ENCODE measurements at regions not wholly inside any gene's neighbourhood (a gene's known extent, or its start where the extent isn't known, plus 50 kb on each side); places are given as distances from the start of the nearest gene placed in this dataset.

DNA sequence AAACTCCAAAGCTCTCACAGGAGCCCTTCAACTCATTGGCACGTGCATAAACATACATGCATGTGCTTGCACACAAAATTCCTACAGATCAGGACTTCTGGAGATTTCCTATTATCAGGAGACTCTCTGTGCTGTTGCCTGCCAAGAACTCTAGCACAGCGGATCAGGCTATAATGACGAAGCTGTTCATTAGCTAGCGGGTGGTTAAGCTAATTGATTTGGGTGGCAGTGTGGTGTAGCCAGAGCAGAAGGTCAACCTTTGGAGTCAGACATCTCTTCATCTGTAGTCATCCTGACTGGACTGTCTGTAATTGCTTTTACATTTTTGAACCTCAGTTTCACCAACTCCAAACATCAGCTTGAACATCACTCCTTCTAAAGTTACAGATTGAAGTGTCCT is 69.0 kb downstream of the KIF2B start:
- Histone ChIP-seq H3K36me3 (ENCODE audit: insufficient read depth, low read length) (no peaks in the 10 kb centered on the region), H3K79me2 (ENCODE audit: insufficient read depth, low read length) (no peaks in the 10 kb centered on the region), H3K9me3 (ENCODE audit: low read depth, low read length) (peaks cover 2% of the 10 kb centered on the region), H3K27ac (ENCODE audit: low read depth, low read length) (no peak overlapping the region), H3K4me3 (ENCODE audit: insufficient read depth, low read length) (no peak overlapping the region), H4K20me1 (ENCODE audit: insufficient read depth, low read length) (no peaks in the 10 kb centered on the region), H2AFZ (ENCODE audit: low read length) (no peak overlapping the region), H3K4me2 (ENCODE audit: insufficient read depth, low read length) (no peak overlapping the region), H3K27me3 (ENCODE audit: insufficient read depth, low read length) (no peaks in the 10 kb centered on the region), H3K4me1 (ENCODE audit: insufficient read depth, low read length) (no peaks in the 10 kb centered on the region)
- TF ChIP-seq, protein P1, sequence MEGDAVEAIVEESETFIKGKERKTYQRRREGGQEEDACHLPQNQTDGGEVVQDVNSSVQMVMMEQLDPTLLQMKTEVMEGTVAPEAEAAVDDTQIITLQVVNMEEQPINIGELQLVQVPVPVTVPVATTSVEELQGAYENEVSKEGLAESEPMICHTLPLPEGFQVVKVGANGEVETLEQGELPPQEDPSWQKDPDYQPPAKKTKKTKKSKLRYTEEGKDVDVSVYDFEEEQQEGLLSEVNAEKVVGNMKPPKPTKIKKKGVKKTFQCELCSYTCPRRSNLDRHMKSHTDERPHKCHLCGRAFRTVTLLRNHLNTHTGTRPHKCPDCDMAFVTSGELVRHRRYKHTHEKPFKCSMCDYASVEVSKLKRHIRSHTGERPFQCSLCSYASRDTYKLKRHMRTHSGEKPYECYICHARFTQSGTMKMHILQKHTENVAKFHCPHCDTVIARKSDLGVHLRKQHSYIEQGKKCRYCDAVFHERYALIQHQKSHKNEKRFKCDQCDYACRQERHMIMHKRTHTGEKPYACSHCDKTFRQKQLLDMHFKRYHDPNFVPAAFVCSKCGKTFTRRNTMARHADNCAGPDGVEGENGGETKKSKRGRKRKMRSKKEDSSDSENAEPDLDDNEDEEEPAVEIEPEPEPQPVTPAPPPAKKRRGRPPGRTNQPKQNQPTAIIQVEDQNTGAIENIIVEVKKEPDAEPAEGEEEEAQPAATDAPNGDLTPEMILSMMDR (IDR thresholded peaks at IDR 0.05; ENCODE audit: extremely low read depth, low read depth, low read length): no peak
- no peak for DNase-seq (ENCODE audit: insufficient read length, low spot score, missing footprints)

GRCh38 chr17:53892222-53892621 is 69.5 kb downstream of the KIF2B start:
- H3K4me1 ChIP-seq (ENCODE audit: insufficient read depth, low read length): no peaks in the 10 kb centered on the region
- H3K4me3 ChIP-seq (ENCODE audit: insufficient read depth, low read length): no peak overlapping the region
- no peaks in the 10 kb centered on the region for H3K27me3 ChIP-seq (ENCODE audit: insufficient read depth, low read length)
- no peaks in the 10 kb centered on the region for H4K20me1 ChIP-seq (ENCODE audit: insufficient read depth, low read length)
- H3K36me3 ChIP-seq (ENCODE audit: insufficient read depth, low read length): no peaks in the 10 kb centered on the region
- no peak overlapping the region for H2AFZ ChIP-seq (ENCODE audit: low read length)
- TF ChIP-seq, protein P1 (IDR thresholded peaks at IDR 0.05; ENCODE audit: extremely low read depth, low read depth, low read length): no peak
- no peaks in the 10 kb centered on the region for H3K79me2 ChIP-seq (ENCODE audit: insufficient read depth, low read length)
- no peak for DNase-seq (ENCODE audit: insufficient read length, low spot score, missing footprints)
- H3K9me3 ChIP-seq (ENCODE audit: low read depth, low read length): peaks cover 2% of the 10 kb centered on the region
- no peak overlapping the region for H3K27ac ChIP-seq (ENCODE audit: low read depth, low read length)
- H3K4me2 ChIP-seq (ENCODE audit: insufficient read depth, low read length): no peak overlapping the region

- DNase-seq (ENCODE audit: insufficient read length, low spot score, missing footprints): no peak
- TF ChIP-seq, protein P1 (IDR thresholded peaks at IDR 0.05; ENCODE audit: extremely low read depth, low read depth, low read length): no peak
- Histone ChIP-seq H3K79me2 (ENCODE audit: insufficient read depth, low read length) (no peaks in the 10 kb centered on the region), H3K4me2 (ENCODE audit: insufficient read depth, low read length) (no peak overlapping the region), H3K4me1 (ENCODE audit: insufficient read depth, low read length) (no peaks in the 10 kb centered on the region), H2AFZ (ENCODE audit: low read length) (no peak overlapping the region), H3K4me3 (ENCODE audit: insufficient read depth, low read length) (no peak overlapping the region), H3K27ac (ENCODE audit: low read depth, low read length) (no peak overlapping the region), H3K9me3 (ENCODE audit: low read depth, low read length) (peaks cover 2% of the 10 kb centered on the region), H3K36me3 (ENCODE audit: insufficient read depth, low read length) (no peaks in the 10 kb centered on the region), H4K20me1 (ENCODE audit: insufficient read depth, low read length) (no peaks in the 10 kb centered on the region), H3K27me3 (ENCODE audit: insufficient read depth, low read length) (no peaks in the 10 kb centered on the region)
Measured at GRCh38 chr17:53894591-53894990, 71.9 kb downstream of the KIF2B start.

GRCh38 chr17:53896047-53896446 is 73.3 kb downstream of the KIF2B start:
- no peak overlapping the region for H2AFZ ChIP-seq (ENCODE audit: low read length)
- TF ChIP-seq, protein P1 (IDR thresholded peaks at IDR 0.05; ENCODE audit: extremely low read depth, low read depth, low read length): no peak

More at GRCh38 chr17:53896047-53896446, 73.3 kb downstream of the KIF2B start:
- no peaks in the 10 kb centered on the region for H3K79me2 ChIP-seq (ENCODE audit: insufficient read depth, low read length)
- no peaks in the 10 kb centered on the region for H3K4me1 ChIP-seq (ENCODE audit: insufficient read depth, low read length)
- no peak for DNase-seq (ENCODE audit: insufficient read length, low spot score, missing footprints)
- no peak overlapping the region for H3K4me3 ChIP-seq (ENCODE audit: insufficient read depth, low read length)
- H4K20me1 ChIP-seq (ENCODE audit: insufficient read depth, low read length): no peaks in the 10 kb centered on the region
- H3K9me3 ChIP-seq (ENCODE audit: low read depth, low read length): peaks cover 2% of the 10 kb centered on the region
- H3K36me3 ChIP-seq (ENCODE audit: insufficient read depth, low read length): no peaks in the 10 kb centered on the region
- no peak overlapping the region for H3K27ac ChIP-seq (ENCODE audit: low read depth, low read length)
- H3K4me2 ChIP-seq (ENCODE audit: insufficient read depth, low read length): no peak overlapping the region
- no peaks in the 10 kb centered on the region for H3K27me3 ChIP-seq (ENCODE audit: insufficient read depth, low read length)

Measured in osteoblast (primary cell).